OCI-LY7 (cell line): ENCODE measurements at regions not wholly inside any gene's neighbourhood (a gene's known extent, or its start where the extent isn't known, plus 50 kb on each side); places are given as distances from the start of the nearest gene placed in this dataset.

Source experiments
- BruUV-seq: library from RNA; stranded (reverse); fragments of 400-500 nt; replicated peaks from 2 replicates; lab custom pipeline; 2021; lab: Mats Ljungman, UMichigan
- CTCF ChIA-PET: fragments of 300-600 bp; sonication (Branson Sonifier 250); formaldehyde crosslinking; loops from one replicate; lab custom pipeline; 2022; ENCODE audit warnings: antibody characterized with exemption; ENCODE audit not compliant: unreplicated experiment; lab: Charles Lee
- POLR2A ChIA-PET: fragments of 300-600 bp; sonication (Branson Sonifier 250); formaldehyde crosslinking; loops from one replicate; lab custom pipeline; 2022; ENCODE audit warnings: antibody characterized with exemption; lab: Charles Lee
- DNase-seq: peaks from one replicate; pipeline ENCODE4 v3.0.0-alpha.2; 2015; ENCODE audit warnings: low spot score
- H2AFZ ChIP-seq: fragments of 200-600 bp; sonication (generic), shearing (Covaris generic); 2 replicates; pipeline ENCODE4 v1.6.1; 2014; ENCODE audit warnings: mild to moderate bottlenecking, antibody characterized with exemption, low read length, moderate library complexity
- H3K27ac ChIP-seq: fragments of 200-600 bp; sonication (generic); 2 replicates; pipeline ENCODE4 v1.5.1; 2014; ENCODE audit warnings: mixed run types, low read depth, mild to moderate bottlenecking, moderate library complexity, low read length, inconsistent platforms; ENCODE audit not compliant: poor library complexity, severe bottlenecking
- H3K36me3 ChIP-seq: fragments of 200-600 bp; sonication (generic); 2 replicates; pipeline ENCODE4 v1.6.1; 2014; ENCODE audit warnings: mild to moderate bottlenecking, antibody characterized with exemption, low read length, moderate library complexity, mixed read lengths; ENCODE audit not compliant: insufficient read depth
- H3K4me1 ChIP-seq: fragments of 200-600 bp; sonication (generic); 2 replicates; pipeline ENCODE4 v1.5.1; 2014; ENCODE audit warnings: mild to moderate bottlenecking, low read length; ENCODE audit not compliant: insufficient read depth, poor library complexity, severe bottlenecking
- H3K4me2 ChIP-seq: fragments of 200-600 bp; sonication (generic); 2 replicates; pipeline ENCODE4 v1.6.1; 2014; ENCODE audit warnings: mild to moderate bottlenecking, low read length
- H3K4me3 ChIP-seq: fragments of 200-600 bp; sonication (generic); 2 replicates; pipeline ENCODE4 v1.5.1; 2014; ENCODE audit warnings: mild to moderate bottlenecking, low read depth, low read length; ENCODE audit not compliant: poor library complexity, severe bottlenecking
- H3K79me2 ChIP-seq: fragments of 200-600 bp; sonication (generic); 2 replicates; pipeline ENCODE4 v1.6.1; 2016; ENCODE audit warnings: low read depth, mild to moderate bottlenecking, low read length, moderate library complexity, mixed read lengths; ENCODE audit not compliant: insufficient read depth
- H3K9me2 ChIP-seq: fragments of 200-600 bp; sonication (generic); 2 replicates; pipeline ENCODE4 v1.6.1; 2016; ENCODE audit warnings: mild to moderate bottlenecking, low read length, mixed read lengths; ENCODE audit not compliant: insufficient read depth
- H3K9me3 ChIP-seq: fragments of 200-600 bp; sonication (generic); 2 replicates; pipeline ENCODE4 v1.6.1; 2014; ENCODE audit warnings: mild to moderate bottlenecking, mixed run types, low read length, mixed read lengths
- H4K20me1 ChIP-seq: fragments of 200-600 bp; sonication (generic); 2 replicates; pipeline ENCODE4 v1.6.1; 2014; ENCODE audit warnings: mild to moderate bottlenecking, antibody characterized with exemption, low read length, moderate library complexity, mixed read lengths; ENCODE audit not compliant: insufficient read depth
- EZH2phosphoT487 ChIP-seq: fragments of 200-600 bp; sonication (generic); IDR thresholded peaks from 2 replicates; pipeline ENCODE4 v1.6.1; 2018; ENCODE audit warnings: low read depth, borderline replicate concordance, mild to moderate bottlenecking, mixed run types, antibody characterized with exemption, low read length, moderate library complexity, mixed read lengths
- intact Hi-C: fragments of 100-400 bp; cut with micrococcal nuclease; formaldehyde crosslinking; loops from one replicate; pipeline ENCODE4 v1.10.0; 2022; ENCODE audit not compliant: unreplicated experiment
- TF ChIP-seq, protein P1 (sequence below): fragments of 200-600 bp; sonication (generic); conservative IDR thresholded peaks from 2 replicates; pipeline ENCODE4 v1.5.1; 2014; ENCODE audit warnings: mild to moderate bottlenecking, antibody characterized with exemption, low read length, moderate library complexity, mixed read lengths

GRCh38 chr13:106686163-106686562 is 118.2 kb upstream of the ARGLU1 start:
- intact Hi-C loops, result no loop called here
- Histone ChIP-seq H3K36me3 (no peaks in the 10 kb centered on the region), H3K4me3 (no peak overlapping the region), H3K27ac (no peak overlapping the region), H4K20me1 (no peaks in the 10 kb centered on the region), H2AFZ (no peak overlapping the region), H3K4me1 (no peaks in the 10 kb centered on the region), H3K4me2 (no peak overlapping the region), H3K9me2 (no peaks in the 10 kb centered on the region), H3K9me3 (no peaks in the 10 kb centered on the region), H3K79me2 (no peaks in the 10 kb centered on the region)
- CTCF ChIA-PET, result no interaction called here
- POLR2A ChIA-PET, result no interaction called here
- BruUV-seq, result no TSS peak
- DNase-seq, result no peak
- TF ChIP-seq EZH2phosphoT487, result no peak

DNA sequence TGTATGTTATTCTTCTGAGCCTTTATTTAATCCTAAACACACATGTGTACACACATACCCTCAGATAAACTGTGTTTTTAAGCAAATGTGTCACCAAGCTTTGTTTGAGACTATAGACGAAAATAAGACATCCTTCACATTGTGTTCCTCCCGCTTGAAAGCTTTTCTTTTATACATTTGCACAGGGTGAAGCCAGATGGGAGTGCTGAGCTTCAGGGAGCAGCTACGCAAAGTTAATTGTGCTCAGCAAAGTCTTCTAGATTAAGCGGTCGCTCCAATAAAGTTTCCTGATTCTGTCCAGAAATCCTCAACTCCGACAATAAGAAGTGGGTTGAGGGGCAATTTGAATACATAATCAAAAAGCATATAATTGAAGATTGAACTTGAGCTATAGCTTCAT is 117.2 kb upstream of the ARGLU1 start:
- intact Hi-C loops, result no loop called here
- POLR2A ChIA-PET, result no interaction called here
- Histone ChIP-seq H3K9me3 (no peaks in the 10 kb centered on the region), H3K4me2 (no peak overlapping the region), H3K36me3 (no peaks in the 10 kb centered on the region), H3K27ac (no peak overlapping the region), H3K4me3 (no peak overlapping the region), H2AFZ (no peak overlapping the region), H3K4me1 (no peaks in the 10 kb centered on the region), H4K20me1 (no peaks in the 10 kb centered on the region), H3K79me2 (no peaks in the 10 kb centered on the region), H3K9me2 (no peaks in the 10 kb centered on the region)
- no TSS peak for BruUV-seq
- TF ChIP-seq EZH2phosphoT487, result no peak
- TF ChIP-seq, protein P1, sequence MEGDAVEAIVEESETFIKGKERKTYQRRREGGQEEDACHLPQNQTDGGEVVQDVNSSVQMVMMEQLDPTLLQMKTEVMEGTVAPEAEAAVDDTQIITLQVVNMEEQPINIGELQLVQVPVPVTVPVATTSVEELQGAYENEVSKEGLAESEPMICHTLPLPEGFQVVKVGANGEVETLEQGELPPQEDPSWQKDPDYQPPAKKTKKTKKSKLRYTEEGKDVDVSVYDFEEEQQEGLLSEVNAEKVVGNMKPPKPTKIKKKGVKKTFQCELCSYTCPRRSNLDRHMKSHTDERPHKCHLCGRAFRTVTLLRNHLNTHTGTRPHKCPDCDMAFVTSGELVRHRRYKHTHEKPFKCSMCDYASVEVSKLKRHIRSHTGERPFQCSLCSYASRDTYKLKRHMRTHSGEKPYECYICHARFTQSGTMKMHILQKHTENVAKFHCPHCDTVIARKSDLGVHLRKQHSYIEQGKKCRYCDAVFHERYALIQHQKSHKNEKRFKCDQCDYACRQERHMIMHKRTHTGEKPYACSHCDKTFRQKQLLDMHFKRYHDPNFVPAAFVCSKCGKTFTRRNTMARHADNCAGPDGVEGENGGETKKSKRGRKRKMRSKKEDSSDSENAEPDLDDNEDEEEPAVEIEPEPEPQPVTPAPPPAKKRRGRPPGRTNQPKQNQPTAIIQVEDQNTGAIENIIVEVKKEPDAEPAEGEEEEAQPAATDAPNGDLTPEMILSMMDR, result no peak
- CTCF ChIA-PET, result no interaction called here
- no peak for DNase-seq

- intact Hi-C loops, result no loop called here
- CTCF ChIA-PET, result no interaction called here
These were observed 116.0 kb upstream of the ARGLU1 start for GRCh38 chr13:106683918-106684317.

More at GRCh38 chr13:106683918-106684317, 116.0 kb upstream of the ARGLU1 start:
- H3K79me2 ChIP-seq, result no peaks in the 10 kb centered on the region
- DNase-seq, result no peak
- no peak overlapping the region for H3K4me3 ChIP-seq
- POLR2A ChIA-PET, result no interaction called here
- H3K4me1 ChIP-seq, result no peaks in the 10 kb centered on the region
- no peaks in the 10 kb centered on the region for H3K9me3 ChIP-seq
- BruUV-seq, result no TSS peak
- H3K36me3 ChIP-seq, result no peaks in the 10 kb centered on the region
- H4K20me1 ChIP-seq, result no peaks in the 10 kb centered on the region
- no peak for TF ChIP-seq EZH2phosphoT487
- TF ChIP-seq, protein P1, result no peak
- H2AFZ ChIP-seq, result no peak overlapping the region
- H3K4me2 ChIP-seq, result no peak overlapping the region
- H3K27ac ChIP-seq, result no peak overlapping the region
- H3K9me2 ChIP-seq, result no peaks in the 10 kb centered on the region
